ENCODE measurements at regions not wholly inside any gene's neighbourhood (a gene's known extent, or its start where the extent isn't known, plus 50 kb on each side); places are given as distances from the start of the nearest gene placed in this dataset.

DNA sequence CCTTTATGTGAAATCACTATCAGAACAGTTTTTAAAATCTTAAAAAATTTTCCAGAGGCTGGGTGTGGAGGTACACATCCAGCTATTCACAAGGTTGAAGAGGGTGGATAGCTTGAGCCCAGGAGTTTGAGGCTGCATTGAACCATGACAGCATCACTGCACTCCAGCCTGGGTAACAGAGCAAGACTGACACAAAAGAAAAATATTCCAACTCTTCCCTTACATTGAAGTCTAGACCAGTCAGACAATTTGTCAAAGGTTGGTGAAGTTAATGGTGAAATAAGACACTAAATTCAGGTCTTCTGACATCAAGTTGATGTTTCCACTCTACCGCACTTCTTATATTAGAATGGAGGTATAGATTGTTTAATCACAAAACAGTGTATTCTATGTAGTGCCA lies 52.8 kb downstream of the HYCC2 start:
- Mint-ChIP-seq H3K4me1 (peaks cover 15% of the 10 kb centered on the region), H3K27me3 (no peaks in the 10 kb centered on the region), H3K4me3 (no peak overlapping the region), H3K27ac (no peak overlapping the region), H3K9me3 (no peaks in the 10 kb centered on the region), H3K36me3 (ENCODE audit: low read depth) (peaks cover 17% of the 10 kb centered on the region)
- no peak for DNase-seq
- ChIA-PET CTCF (no interaction called here), POLR2A (no interaction called here)

DNA sequence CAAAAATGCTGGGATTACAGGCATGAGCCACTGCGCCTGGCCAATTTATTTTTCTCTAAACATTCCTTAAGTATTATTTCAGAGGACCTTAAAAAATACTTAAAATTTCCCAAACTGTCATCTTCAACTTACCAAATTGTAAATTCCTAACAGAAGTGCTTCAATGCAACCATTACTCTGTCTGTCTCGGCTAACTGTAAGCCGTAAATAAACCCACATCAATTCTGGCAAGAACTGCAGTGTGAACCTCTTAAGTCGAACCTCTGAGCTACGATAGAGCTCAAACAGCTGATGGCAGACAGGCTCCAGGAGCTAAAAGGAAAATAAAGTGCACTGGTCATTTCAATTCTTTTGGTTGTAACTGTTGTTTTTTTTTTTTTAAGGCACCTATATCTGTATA lies 53.4 kb upstream of the ORC2 start:
- POLR2A ChIA-PET, result no interaction called here
- Mint-ChIP-seq H3K36me3 (ENCODE audit: low read depth) (peaks cover 15% of the 10 kb centered on the region), H3K9me3 (no peaks in the 10 kb centered on the region), H3K27ac (no peak overlapping the region), H3K4me3 (no peak overlapping the region), H3K4me1 (peaks cover 8% of the 10 kb centered on the region), H3K27me3 (no peaks in the 10 kb centered on the region)
- DNase-seq, result no peak
- CTCF ChIA-PET, result interaction anchor here (0.6 kb wide), 1 partner anchor 93 kb away, joined by 3 read pairs; no protein-coding TSS in a partner anchor
